GM21576 (cell line): ENCODE measurements at regions not wholly inside any gene's neighbourhood (a gene's known extent, or its start where the extent isn't known, plus 50 kb on each side); places are given as distances from the start of the nearest gene placed in this dataset.
A peak's percentile ranks its signal among the peaks of the same experiment; 100 is the strongest.
"Not testable (repeated sequence)": the region's sequence is repeated elsewhere in the genome, so short reads cannot be mapped to it uniquely, and the experiment has no call there.

Experiments used
- ATAC-seq: cut with Tn5 transposase; IDR thresholded peaks from one replicate; pipeline ENCODE4 v1.9.1; 2021; ENCODE audit warnings: mild to moderate bottlenecking, moderate library complexity; ENCODE audit not compliant: unreplicated experiment

GRCh38 chr2:16739778-16740581 is 74.3 kb upstream of the CYRIA start:
- no peak for ATAC-seq

- ATAC-seq: no peak
Observed at GRCh38 chr2:16738361-16739225, 73.0 kb upstream of the CYRIA start.

- no peak for ATAC-seq
Observed at GRCh38 chr2:16737812-16738211, 72.2 kb upstream of the CYRIA start.

- no peak for ATAC-seq
Observed at GRCh38 chr2:16736633-16737032, 71.0 kb upstream of the CYRIA start.

DNA sequence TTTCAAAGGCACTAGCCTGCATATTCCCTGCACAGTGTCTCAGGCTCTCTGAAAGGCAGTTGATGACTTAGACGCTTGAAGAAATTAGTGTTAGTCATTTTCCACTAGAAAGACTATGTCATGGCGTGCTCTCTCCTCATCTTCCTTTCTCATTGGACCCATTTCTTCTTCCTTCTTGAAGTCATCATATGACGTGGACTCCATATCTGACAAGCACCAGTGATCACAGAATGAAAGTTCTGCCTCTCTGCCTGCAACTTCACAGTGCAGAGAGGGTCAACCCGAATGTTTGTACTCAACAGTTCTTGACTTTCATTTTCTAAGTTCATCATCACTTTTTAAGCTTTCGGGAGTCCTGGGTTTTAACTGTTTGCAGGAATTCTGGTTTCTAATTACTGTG is 63.7 kb upstream of the CYRIA start:
- ATAC-seq: peak; percentile 51

- ATAC-seq: peak; percentile 82
Observed at GRCh38 chr2:16728351-16729136, 62.9 kb upstream of the CYRIA start.

DNA sequence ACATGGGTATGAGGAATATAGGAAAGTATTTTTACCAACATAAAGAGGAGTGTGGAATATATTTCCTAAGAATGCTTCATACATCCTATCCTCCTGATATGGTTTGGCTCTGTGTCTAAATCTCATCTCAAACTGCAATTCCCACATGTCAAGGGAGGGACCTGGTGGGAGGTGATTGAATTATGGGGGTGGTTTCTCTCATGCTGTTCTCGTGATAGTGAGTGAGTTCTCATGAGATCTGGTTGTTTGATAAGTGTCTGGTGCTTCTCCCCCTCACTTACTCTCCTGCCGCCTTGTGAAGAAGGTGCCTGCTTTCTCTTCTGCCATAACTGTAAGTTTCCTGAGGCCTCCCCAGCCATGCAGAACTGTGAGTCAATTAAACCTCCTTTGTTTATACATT is 62.2 kb upstream of the CYRIA start:
- ATAC-seq: not testable (repeated sequence)

- ATAC-seq: no peak
Observed at GRCh38 chr2:16727256-16727655, 61.6 kb upstream of the CYRIA start.

- no peak for ATAC-seq
Observed at GRCh38 chr2:16726577-16726976, 60.9 kb upstream of the CYRIA start.

DNA sequence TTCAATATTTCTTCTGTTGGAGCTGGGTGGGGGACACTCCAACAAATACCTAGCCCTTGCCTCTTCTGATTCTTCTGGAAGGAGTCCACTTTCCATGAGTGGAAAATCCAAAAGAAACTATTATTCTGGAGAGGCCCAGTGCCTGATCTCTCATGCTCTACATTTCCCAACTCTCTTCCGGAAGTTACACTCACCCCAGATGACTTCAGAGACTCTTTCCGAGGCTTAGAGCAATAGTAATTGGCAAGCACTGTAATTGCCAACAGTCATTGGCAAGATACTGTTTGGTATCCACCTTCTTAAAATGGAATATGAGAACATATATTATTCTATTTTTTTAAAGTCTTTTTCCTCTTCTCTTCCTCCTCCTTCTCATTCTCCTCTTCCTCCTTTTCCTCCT is 60.5 kb upstream of the CYRIA start:
- ATAC-seq: no peak

GRCh38 chr2:16725549-16725948 is 59.9 kb upstream of the CYRIA start:
- ATAC-seq: no peak

DNA sequence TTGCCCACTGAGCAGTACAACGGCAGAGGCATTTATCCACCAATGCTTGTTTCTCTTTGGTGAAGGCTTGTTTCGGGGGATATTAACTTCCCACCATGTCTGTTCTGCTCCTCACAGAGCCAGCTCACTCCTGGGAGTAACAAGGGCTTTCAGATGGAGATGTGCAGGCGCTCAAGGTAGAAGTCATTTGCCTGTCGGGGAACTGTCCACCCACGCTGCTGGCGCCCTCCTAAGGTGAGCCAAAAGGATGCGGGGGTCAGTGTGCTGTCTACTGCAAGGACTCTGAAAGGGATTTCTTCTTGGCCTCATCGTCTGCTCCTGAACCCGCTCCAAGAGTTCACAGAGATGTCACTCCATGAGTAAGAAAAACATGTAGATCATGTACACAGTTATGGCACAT is 57.0 kb upstream of the CYRIA start:
- no peak for ATAC-seq

DNA sequence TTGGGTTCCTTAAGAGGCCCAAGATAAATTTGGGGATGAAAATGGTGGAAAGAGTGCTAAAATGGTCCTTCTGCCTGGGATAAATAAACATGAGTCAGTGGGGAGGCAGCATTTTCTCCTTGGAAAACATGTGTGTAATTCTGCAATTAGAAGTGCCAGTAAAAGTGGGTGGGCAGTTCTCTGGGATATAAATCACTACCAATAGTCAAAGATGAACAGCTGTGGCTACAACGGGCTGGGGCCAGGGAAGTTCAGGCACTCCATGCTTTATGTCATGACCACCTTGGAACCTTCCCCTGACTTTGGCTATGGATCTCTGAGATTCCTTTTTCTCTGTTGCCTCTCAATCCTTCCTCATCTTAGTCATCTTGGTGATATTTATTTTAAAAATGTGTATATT is 56.5 kb upstream of the CYRIA start:
- ATAC-seq: no peak

DNA sequence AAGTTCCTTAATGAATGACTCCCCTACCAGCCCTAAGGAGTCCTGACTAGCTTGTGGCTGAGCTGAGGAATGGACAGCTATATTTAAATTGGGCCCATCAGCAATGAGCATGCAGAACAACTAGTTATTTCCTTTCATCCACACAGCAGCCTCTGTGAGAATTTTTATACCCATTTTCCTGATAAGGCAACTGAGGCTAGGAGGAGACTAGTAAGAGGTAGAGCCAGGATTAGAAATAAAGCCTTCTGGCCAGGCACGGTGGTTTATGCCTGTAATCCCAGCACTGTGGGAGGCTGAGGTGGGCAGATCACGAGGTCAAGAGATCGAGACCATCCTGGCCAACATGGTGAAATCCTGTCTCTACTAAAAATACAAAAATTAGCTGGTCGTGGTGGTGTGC is 55.9 kb upstream of the CYRIA start:
- ATAC-seq: not testable (repeated sequence)

DNA sequence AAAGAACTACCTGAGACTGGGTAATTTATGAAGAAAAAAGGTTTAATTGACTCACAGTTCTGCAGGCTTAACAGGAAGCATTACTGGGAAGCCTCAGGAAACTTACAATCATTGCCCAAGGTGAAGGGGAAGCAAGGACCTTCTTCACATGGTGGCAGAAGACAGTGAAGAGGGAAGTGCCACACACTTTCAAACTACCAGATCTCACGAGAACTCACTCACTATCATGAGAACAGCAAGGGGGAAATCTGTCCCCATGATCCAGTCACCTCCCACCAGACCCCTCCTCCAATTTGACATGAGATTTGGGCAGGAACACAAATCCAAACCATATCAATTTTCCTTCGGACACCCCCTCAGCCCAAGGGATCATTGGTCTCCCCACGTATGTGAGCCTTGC is 55.1 kb upstream of the CYRIA start:
- not testable (repeated sequence) for ATAC-seq

GRCh38 chr2:16719485-16719808 is 53.8 kb upstream of the CYRIA start:
- ATAC-seq: no peak

DNA sequence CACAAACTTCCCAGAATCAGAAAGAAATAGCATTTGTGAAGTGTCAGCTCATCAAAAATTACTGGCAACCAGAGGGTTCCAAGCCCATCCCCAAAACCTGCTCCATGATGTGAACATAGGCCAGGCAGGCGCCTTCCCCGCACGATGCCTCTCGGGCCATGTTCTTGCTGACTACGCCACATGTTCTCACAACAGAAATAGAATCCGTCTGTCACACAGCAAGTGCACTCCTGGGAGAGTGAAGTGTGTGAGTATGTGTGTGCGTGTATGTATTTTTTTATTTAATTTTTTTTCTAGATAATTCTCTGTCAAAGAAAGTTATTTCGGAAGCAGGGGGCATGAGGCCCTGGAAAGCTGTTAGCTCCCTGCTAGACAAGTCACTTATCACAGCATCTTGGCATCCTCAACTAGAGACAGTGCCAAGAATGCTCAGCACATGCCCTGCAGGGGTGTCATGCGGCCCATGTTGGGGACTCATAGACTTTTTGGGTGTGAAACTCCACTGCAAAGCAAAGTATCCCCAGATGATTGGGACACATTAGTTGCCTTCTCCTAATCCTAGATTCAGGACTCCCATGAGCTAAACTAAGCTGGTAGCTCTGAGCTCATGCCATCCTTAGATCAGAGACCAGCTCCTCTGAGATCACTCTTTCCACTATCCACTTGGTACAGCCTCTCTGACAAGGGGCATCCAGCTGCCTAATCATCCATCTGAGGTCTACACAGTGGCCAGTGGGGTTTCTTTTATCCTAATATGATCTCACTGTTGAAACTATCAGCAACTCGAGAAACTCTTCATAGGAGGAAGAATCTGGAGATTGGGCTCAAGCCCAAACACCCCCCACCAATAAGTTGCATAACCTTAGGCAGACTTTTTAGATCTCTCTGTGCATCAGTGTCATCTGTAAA is 53.2 kb upstream of the CYRIA start:
- no peak for ATAC-seq

DNA sequence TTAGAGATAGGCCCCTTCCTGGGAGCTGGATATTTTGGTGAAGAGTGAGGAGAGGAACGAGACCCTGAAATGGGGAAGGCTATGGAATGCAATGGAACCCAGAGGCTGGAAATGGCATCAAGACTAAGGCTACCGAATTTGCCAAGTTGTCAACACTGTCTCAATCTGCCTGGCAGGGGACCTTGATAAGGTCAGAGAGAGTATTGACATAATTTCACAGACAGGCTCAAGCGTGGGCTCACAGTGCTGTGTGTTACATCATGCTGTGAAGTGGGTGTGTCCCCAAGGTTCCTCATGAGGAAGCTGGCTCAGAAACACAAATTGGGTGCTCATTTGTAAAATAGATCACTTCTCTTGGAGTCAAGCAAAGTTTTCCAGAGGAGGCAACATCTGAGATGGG is 51.8 kb upstream of the CYRIA start:
- no peak for ATAC-seq

DNA sequence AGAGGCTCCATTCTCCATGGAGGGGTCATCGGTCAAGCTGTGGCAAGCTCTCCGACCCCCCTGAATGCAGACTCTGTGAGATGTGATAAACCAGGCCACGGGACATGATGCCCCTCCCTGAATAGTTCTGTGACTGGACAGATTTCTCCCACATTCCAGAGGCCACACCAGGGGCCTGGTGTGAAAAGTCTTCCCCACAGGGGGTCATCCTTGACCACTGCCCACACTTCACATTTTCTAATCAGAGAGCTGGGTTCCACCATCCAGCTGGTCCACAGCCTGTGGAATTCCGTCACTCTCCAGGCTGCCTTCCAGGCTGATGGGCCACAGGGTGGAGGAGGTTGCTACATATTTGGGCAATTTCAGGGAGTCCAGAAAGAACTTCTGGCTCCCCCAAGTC is 51.3 kb upstream of the CYRIA start:
- no peak for ATAC-seq

DNA sequence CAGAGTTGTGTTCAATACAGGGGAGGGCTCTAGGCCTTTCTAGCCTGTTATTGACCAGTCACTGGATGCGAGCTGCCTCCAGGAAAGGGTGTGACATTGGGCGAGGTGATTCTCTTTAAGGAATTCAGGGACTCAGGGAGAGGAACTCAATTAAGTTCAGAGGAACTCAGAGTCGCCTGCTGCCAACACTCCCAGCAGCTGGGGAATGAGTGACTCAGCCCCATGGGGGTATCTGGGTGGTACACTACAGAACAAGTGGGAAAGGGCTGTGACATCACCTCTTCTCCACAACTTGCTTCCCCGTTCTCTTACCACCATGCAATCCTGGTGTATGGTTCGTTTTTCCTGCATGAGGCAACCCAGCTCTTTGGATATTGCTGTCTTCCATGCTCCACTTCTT is 50.4 kb upstream of the CYRIA start:
- no peak for ATAC-seq
